ENCODE measurements at regions not wholly inside any gene's neighbourhood (a gene's known extent, or its start where the extent isn't known, plus 50 kb on each side); places are given as distances from the start of the nearest gene placed in this dataset.

DNA sequence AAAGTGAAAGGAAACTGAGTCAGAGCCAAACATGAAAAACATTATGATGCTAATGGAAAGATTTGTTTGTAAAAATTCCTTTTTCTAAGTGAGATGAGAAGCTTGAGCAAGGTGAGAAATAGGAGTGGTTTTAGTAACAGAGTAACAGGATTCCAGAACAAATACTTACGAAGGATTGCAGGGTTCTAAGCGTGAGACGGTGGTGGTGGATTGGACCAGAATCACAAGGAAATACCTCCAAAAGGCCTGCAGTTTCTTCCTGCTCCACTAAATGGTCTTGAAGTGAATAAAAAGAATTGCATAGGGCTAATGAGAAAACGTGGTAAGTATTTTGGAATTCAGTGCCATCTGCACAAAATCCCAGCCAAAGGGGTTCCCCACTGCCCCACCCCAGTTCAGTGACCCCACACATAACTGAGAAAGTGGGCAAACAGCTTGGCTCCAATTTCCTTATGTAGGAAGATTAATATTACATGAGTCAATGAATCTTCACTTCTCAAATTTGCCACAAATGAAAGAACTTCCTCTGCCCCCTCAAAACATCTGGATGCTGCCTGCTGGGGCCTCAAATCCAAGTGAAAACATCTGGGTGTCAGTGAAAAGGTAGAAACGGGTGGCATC, 283.8 kb upstream of the NR2F2 start:
- TF ChIP-seq POLR2AphosphoS5 (IDR thresholded peaks at IDR 0.05; ENCODE audit: low read depth, low read length) (no peak), TAF1 (IDR thresholded peaks at IDR 0.05; ENCODE audit: borderline replicate concordance, insufficient read depth, low read length) (no peak), SIN3A (IDR thresholded peaks at IDR 0.05; ENCODE audit: borderline replicate concordance, insufficient read depth, low read length) (no peak)

Data from PFSK-1 (cell line).